CD4-positive, alpha-beta T cell treated with Interleukin-4 for 4 hours (primary cell): ENCODE measurements at regions not wholly inside any gene's neighbourhood (a gene's known extent, or its start where the extent isn't known, plus 50 kb on each side); places are given as distances from the start of the nearest gene placed in this dataset.

Source experiments
- DNase-seq: peaks from one replicate; pipeline ENCODE4 v3.0.0-alpha.2; 2020

DNA sequence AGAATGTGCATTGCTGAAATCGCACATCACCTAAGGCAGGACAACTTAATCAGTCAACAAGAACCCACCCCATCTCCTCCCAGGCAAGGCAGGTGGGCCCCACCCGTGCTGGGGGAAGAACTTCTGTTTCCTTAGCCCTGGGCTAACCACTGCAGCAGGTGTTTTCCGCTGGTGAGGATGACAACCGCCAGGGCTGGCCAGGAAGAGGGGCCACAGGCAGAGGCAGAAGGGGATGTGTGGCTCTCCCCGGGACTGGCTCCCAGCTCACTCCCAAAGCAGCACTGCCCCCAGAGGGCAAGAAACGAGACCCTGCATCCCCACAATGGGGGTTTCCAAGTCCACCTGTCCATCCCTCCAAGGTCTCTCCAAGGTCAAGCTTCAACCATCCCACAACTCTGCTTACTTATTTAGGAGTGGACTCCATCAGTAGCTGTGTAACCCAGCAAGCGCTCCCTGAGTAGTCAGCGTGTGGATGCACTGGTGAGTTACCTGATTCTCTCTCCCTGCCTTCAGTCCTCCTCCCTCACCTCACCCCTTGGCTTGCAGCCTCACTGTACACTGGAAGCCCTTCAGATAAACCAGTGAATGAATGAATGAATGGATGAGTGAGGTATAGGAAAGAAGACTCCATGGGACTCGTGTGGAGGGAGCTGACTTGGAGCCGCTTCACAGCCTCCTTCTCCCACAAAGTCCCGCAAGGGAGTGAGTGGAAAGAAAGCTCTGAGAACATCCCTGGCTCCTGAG, 168.2 kb upstream of the CST7 start:
- DNase-seq: no peak

- no peak for DNase-seq
These were observed 167.6 kb upstream of the CST7 start for GRCh38 chr20:24781418-24781980.

- no peak for DNase-seq
These were observed 166.8 kb upstream of the CST7 start for GRCh38 chr20:24782301-24782700.

DNA sequence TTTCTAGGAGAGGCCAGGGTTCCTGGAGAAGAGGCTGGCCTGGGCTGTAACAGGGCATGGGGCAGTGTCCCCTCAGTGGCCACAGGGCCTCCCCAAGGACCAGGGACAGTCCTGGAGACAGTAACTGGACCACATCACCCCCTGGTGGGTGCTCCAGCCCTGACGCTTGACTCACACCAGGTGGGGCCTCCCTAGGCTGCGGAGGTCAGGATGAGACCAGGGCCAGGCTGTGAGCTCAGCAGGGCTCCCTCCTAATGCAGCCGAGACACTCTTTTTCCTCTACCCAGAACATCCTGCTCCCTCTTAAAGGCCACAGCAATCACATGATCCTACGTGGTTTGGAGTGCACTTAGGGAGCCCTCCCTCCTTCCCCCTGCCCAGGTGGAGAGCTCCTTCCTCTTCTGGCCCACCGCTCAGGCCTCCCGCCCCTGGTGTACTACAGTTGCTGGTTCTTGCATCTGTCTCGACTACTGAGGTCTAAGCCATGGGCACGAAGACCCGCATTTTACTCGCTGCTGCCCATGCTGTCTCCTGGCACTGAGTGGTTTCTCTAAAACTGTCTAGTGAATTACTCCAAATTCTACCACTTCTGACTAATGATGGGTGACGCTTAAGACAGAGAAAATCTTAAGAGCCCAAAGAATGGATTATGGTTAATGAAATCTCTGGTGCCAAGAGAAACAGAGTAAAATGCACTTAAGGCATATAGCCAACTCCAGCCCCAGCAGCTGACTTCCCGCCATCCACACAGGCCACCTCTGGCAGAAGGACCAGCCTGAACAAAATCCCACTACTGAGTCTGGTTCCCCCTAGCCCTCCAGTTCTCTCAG, 166.1 kb upstream of the CST7 start:
- no peak for DNase-seq

- no peak for DNase-seq
These were observed 165.2 kb upstream of the CST7 start for GRCh38 chr20:24783631-24784492.

DNA sequence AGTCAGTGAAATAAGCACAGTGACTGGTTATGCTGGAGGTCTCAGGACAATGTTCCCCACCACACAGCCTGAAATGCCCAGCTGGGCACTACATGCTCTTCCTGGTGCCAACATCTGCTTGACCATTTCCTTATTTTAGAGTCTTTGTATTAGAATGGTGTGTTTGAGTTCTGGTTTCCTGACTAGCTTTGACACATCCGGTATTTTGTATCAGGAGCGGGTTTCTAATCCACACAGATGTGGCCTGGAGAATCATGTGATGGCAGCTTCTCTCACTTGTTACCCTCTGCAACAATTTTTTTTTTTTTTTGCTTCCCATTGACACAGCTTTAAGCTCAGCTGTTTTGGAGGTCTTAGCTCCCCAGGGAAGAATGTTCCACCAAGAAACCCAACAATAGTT, 164.5 kb upstream of the CST7 start:
- no peak for DNase-seq

DNA sequence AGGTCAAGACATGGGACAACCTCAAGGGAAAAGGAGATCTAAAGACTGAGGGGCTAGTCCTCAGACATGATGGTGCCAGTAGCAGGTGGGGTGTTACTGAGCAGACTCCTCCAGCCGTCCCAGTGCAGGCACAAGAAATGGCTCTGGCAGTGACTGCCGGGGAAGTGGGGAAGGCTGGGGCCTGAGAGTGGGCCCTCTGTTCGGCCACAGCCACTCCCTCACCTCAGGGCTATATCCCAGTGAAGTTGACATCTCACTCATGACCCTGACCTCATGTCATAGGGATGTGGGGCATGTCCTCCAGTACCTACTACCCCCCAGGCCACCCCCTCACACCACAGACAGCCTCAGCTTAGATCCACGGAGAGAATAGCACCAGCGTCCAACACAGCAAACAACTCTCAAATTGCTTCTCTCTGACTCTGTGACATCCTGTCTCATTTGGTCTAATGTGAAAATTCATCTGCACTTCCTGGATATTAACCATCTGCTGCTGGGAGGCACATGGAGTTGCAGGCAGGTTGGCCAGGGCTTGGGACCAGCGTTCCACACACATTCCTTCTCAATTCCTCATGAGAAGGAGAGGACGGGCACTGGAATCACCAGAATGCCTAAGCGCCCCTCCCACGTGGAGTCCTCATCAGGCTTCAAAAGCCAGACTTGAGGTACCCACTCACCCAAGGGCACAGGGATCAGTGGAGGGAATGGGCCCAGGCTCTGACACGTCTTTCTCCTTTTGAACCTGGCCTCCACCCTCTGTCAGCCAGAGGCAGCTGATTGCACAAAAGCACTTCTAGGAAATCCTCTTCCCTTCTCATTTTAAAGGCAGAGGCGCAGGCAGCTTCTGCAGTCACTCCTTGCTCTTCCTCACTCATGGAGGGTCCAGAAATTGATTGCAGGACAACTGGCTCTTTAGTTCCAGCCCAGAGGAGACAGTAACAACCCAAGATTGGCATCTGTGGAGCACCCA, 163.6 kb upstream of the CST7 start:
- DNase-seq: no peak

GRCh38 chr20:24786111-24786495, 163.0 kb upstream of the CST7 start:
- DNase-seq: no peak

DNA sequence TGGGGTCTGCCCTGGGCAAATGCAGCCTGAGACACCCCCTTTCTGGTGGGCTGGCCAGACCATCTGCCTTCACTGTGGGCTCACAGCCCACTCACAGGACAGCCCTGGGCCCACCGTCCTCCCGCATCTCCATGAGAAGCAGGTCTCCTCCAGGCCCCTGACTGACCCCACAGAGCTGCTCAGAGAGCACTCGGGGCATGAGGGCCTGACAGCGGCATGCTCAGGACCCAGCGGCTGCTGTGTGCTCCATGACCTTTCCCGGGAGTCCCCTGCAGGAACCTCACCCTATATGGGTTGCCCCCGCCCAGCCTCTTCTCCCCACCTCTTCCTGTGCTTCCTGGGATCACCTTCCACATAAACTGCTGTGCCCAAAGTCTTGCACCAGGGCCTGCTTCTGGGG, 162.4 kb upstream of the CST7 start:
- no peak for DNase-seq

GRCh38 chr20:24787071-24787470, 162.0 kb upstream of the CST7 start:
- DNase-seq: no peak

DNA sequence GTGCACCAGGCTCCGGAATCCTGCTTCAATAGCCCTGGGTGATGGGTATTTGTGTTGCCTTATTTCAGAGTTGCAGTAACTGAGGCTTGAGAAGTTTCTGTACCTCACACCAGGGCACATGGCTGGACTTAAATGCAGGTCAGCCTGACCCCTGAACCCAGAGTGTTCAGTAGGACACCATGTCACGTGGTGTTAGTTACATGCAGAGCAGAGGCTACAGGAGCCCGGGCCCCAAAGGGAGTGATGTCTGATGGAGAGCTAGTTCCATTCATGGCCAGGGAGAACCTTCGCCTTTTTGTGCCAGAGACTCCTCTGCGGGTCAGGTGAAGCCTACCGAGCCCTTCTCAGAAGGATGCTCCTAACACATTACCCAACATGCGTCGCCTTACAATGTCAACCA, 161.4 kb upstream of the CST7 start:
- no peak for DNase-seq

- DNase-seq: no peak
These were observed 159.2 kb upstream of the CST7 start for GRCh38 chr20:24789877-24790276.

GRCh38 chr20:24790746-24791283, 158.3 kb upstream of the CST7 start:
- DNase-seq: no peak

GRCh38 chr20:24791953-24792352, 157.1 kb upstream of the CST7 start:
- no peak for DNase-seq

DNA sequence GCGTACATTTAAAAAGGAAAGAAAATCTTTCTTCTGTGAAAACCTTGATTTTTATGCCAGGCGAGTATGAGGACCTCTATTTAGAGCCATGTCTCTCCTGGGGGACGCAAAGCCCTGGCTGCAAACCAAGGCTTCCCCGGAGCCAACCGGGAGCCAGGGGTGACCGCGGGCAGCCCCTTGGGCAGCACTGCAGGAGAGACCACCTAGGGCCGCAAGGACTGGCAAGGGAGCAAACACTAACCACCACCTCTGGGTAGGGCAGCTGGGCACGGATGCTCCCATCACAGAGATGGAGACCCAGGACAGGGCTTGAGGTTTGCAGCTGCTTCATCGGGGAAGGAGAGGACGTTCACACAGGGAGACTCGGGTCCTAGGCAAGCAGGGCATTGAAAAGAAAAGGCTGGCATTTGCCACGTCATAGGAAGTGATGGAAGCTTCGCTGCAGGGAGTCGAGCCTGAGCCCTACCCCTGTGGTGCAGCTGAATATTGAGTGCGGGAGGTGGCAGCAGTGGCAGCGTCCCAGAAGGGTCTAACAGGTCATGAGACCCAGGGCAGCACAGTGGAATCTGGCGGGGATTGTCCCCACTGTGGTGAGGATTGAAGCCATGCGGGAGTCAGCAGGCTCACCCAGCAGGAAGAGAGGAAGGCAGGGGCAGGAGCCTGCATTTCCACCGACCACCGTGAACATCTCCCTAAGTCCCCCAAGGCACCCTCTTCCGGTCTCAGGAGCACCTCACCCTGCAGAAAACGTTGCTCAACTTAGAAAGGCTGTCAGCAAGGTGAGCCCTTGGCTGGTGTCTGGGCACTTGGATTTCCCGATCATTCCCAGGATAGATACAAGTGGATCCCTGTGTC, 156.2 kb upstream of the CST7 start:
- DNase-seq: no peak

- no peak for DNase-seq
These were observed 153.6 kb upstream of the CST7 start for GRCh38 chr20:24795436-24795835.

DNA sequence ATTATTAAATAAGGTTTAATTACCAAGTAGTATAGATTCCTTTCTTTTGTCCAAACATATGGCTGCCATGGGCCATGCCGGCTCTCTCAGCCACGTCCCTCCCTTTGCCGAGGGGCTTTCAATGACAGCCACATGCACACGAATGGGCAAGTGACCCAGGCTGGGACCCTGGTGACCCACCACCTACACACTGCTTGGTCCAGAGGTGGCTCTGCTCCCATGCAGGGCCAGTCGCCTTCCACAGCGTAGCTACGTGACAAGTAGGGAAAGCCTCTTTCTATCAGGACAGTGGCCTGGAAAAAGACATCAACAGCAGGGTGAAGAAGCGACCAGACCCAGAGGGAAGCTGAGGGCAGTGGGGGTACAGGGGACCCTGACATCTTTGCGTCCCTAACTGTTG, 152.8 kb upstream of the CST7 start:
- DNase-seq: no peak

GRCh38 chr20:24797113-24797512, 152.0 kb upstream of the CST7 start:
- no peak for DNase-seq

DNA sequence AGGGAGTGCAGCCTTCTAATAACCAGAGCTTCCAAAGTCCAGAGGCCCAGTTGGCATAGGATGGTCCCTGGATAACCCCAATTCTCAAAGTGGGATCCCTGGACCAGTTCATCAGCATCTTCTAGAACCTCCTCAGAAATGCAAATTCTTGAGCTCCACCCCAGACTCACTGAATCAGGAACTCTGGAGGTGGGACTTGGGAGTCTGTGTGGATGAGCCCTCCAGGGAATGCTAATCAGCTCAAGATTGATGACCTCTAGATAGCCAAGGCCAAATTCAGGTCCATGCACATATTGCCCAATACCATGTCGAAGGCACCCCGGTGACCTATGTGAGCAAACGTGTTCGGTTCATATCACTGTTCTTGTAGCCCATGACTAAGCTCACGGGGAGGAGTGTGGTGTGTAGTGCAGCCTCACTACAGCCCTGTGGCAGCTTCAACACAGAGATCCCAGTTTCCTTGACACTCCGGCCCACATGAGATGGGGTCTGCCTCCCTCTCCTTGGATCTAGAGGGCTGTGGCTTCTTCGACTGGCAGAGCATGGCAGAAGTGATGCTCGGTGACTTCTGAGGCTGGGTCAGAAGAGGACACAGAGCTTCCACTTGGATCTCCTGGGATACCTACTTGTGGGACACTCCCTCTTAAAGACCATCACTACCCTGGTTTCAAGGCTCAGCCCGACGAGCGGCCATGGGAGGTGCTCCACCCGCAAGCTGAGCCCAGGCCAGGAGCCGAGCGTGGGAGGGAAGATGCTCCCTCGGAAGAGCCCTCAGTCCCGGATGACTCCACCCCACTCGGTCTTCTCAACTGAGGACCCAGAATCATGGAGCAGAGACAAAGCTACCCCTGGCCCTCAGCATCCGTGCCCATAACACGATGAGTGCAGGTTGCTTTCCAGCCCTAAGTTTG, 151.1 kb upstream of the CST7 start:
- DNase-seq: no peak
